Suprapubic skin (tissue), 4 donors: ENCODE measurements at regions not wholly inside any gene's neighbourhood (a gene's known extent, or its start where the extent isn't known, plus 50 kb on each side); places are given as distances from the start of the nearest gene placed in this dataset.

Experiments used
- DNase-seq, 2 donors: peaks; one replicate each; pipeline ENCODE4 v3.0.0-alpha.2; 2019; ENCODE audit warnings: low spot score in 2 of 2
- H3K27ac ChIP-seq: fragments of 200-600 bp; sonication (generic); one replicate; pipeline ENCODE4 v1.5.1; 2019
- H3K27me3 ChIP-seq: fragments of 200-600 bp; sonication (generic); one replicate; pipeline ENCODE4 v1.5.1; 2019
- H3K36me3 ChIP-seq: fragments of 200-600 bp; sonication (generic); one replicate; pipeline ENCODE4 v1.5.1; 2019
- H3K4me1 ChIP-seq: fragments of 200-600 bp; sonication (generic); one replicate; pipeline ENCODE4 v1.5.1; 2019
- H3K4me3 ChIP-seq: fragments of 200-600 bp; sonication (generic); one replicate; pipeline ENCODE4 v1.5.1; 2019; ENCODE audit warnings: mild to moderate bottlenecking
- H3K9me3 ChIP-seq: fragments of 200-600 bp; sonication (generic); one replicate; pipeline ENCODE4 v1.5.1; 2019
- EP300 ChIP-seq: sonication (generic); formaldehyde crosslinking; IDR thresholded peaks from one replicate; pipeline ENCODE4 v1.6.1; 2017; ENCODE audit warnings: antibody characterized with exemption
- POLR2A ChIP-seq, 2 donors: fragments of 450-650 bp; IDR thresholded peaks; one replicate each; pipeline ENCODE4 v1.6.1; 2017; ENCODE audit warnings: antibody characterized with exemption in 2 of 2, mild to moderate bottlenecking in 2 of 2, moderate library complexity in 2 of 2
- POLR2AphosphoS5 ChIP-seq, 3 donors: sonication (generic); formaldehyde crosslinking; IDR thresholded peaks; one replicate each; pipeline ENCODE4 v1.6.1; 2017; ENCODE audit warnings: antibody characterized with exemption in 3 of 3
- WGBS: methylation state at CpG from one replicate; pipeline ENCODE4 v1.1.5; 2018; 5-methylcytosine and 5-hydroxymethylcytosine counted together
- TF ChIP-seq, protein P1 (sequence below), 2 donors: fragments of 200-600 bp in 1 of 2; fragments of 450-650 bp in 1 of 2; sonication (generic) in 1 of 2; IDR thresholded peaks; one replicate each; pipeline ENCODE4 v1.5.1; 2016 to 2019; ENCODE audit warnings: antibody characterized with exemption in 2 of 2, mild to moderate bottlenecking in 1 of 2, moderate library complexity in 1 of 2

DNA sequence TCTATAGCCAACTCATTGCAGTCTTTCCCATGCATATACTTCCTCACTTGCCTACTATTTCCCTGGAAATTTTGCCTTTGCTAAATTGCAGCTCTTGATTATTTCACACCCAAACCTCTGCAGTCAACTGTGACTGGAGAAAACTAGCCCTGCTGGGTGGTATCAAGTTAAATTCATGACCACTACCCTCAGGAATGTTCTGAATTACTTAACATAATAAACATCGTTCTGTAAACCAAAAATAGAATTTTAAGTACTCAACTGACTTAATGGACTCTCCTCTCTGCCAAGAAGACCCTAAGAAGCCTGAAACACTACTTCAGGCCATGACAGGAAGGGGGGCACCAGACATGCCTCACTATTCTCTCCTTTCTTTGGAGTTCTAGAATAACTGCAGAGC, 1278.0 kb upstream of the GBE1 start:
- H3K36me3 ChIP-seq, result no peaks in the 10 kb centered on the region

DNA sequence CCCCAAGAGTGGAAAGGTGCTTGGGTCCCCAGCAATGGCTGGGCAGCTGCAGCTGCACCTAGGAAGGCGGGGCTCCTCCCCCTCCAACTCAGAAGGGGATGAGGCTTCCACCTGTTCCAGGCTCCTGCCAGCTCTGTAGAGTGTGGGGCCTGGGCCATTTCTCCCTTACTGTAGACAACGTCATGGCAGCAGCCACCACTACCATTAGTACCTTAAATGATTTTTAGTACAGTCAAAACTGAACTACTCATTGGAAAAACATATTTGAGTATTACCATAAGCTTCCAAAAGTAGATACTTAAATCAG, 1274.2 kb upstream of the GBE1 start:
- H3K9me3 ChIP-seq, result no peaks in the 10 kb centered on the region
- no peaks in the 10 kb centered on the region for H3K4me1 ChIP-seq
- H3K4me3 ChIP-seq, result no peak overlapping the region
- no peaks in the 10 kb centered on the region for H3K27me3 ChIP-seq
- TF ChIP-seq, protein P1, sequence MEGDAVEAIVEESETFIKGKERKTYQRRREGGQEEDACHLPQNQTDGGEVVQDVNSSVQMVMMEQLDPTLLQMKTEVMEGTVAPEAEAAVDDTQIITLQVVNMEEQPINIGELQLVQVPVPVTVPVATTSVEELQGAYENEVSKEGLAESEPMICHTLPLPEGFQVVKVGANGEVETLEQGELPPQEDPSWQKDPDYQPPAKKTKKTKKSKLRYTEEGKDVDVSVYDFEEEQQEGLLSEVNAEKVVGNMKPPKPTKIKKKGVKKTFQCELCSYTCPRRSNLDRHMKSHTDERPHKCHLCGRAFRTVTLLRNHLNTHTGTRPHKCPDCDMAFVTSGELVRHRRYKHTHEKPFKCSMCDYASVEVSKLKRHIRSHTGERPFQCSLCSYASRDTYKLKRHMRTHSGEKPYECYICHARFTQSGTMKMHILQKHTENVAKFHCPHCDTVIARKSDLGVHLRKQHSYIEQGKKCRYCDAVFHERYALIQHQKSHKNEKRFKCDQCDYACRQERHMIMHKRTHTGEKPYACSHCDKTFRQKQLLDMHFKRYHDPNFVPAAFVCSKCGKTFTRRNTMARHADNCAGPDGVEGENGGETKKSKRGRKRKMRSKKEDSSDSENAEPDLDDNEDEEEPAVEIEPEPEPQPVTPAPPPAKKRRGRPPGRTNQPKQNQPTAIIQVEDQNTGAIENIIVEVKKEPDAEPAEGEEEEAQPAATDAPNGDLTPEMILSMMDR (IDR thresholded peaks at IDR 0.05), result no peak
- TF ChIP-seq POLR2AphosphoS5 (IDR thresholded peaks at IDR 0.05) (no peak), POLR2A (IDR thresholded peaks at IDR 0.05) (no peak), EP300 (no peak)
- H3K27ac ChIP-seq, result no peak overlapping the region
- no peaks in the 10 kb centered on the region for H3K36me3 ChIP-seq
- no peak for DNase-seq
- WGBS, result 88% methylated on average over 2 of the region's 2 CpGs

More for the DNA sequence above, 1278.0 kb upstream of the GBE1 start:
- 15% methylated on average over 1 of the region's 1 CpG for WGBS
- Histone ChIP-seq H3K4me1 (no peaks in the 10 kb centered on the region), H3K27ac (no peak overlapping the region), H3K9me3 (no peaks in the 10 kb centered on the region), H3K4me3 (no peak overlapping the region), H3K27me3 (no peaks in the 10 kb centered on the region)
- TF ChIP-seq, protein P1 (IDR thresholded peaks at IDR 0.05), result no peak
- TF ChIP-seq POLR2AphosphoS5 (IDR thresholded peaks at IDR 0.05) (no peak), POLR2A (IDR thresholded peaks at IDR 0.05) (no peak), EP300 (no peak)
- no peak for DNase-seq

DNA sequence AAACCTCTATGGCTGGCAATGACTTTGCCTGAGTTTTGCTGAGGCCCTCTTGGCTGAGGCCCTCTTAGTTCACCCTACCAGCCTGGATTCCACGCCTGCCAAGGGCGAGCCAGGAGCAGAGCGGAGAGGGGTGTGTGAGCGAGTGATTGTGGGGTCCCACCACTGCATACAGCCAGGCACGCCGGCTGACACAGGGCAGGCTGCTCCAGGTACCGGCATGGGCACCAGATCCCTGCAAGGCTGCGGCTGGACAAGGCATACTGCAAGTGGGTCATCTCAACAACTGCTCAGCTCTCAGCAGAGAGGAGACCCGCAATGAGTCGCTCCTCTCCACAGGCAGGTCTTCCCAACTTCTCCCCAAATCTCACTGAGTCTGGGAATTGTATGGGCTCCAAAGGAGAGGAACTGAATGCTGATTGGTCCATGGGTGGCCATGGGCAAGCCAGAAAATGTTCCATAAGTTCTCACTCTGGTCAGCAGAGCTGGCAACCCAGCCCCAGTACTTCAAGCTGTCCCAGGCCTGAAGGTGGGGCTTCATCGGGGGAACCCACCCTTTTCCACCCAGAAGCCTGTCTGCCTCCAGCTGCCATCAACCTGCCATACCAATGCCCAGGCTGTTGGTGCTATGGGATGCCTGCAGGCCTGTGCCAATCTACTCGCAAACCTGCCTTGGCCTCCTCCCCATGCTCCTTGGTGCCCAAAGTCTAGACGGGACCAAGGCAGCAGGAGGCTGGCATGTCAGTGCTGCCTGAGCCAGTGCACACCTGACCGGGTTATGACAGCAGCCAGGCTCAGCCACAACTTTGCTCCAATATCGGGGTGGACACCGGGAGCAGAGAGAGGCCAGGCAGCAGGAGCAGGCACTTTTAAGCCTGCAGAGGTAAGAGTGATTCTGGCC, 1273.6 kb upstream of the GBE1 start:
- no peaks in the 10 kb centered on the region for H3K4me1 ChIP-seq
- H3K27me3 ChIP-seq, result no peaks in the 10 kb centered on the region
- WGBS, result 90% methylated on average over 10 of the region's 16 CpGs
- H3K4me3 ChIP-seq, result no peak overlapping the region
- no peaks in the 10 kb centered on the region for H3K9me3 ChIP-seq
- no peaks in the 10 kb centered on the region for H3K36me3 ChIP-seq
- H3K27ac ChIP-seq, result no peak overlapping the region
- DNase-seq, result no peak
- TF ChIP-seq POLR2AphosphoS5 (IDR thresholded peaks at IDR 0.05) (no peak), EP300 (no peak), POLR2A (IDR thresholded peaks at IDR 0.05) (no peak)
- TF ChIP-seq, protein P1 (IDR thresholded peaks at IDR 0.05), result no peak

DNA sequence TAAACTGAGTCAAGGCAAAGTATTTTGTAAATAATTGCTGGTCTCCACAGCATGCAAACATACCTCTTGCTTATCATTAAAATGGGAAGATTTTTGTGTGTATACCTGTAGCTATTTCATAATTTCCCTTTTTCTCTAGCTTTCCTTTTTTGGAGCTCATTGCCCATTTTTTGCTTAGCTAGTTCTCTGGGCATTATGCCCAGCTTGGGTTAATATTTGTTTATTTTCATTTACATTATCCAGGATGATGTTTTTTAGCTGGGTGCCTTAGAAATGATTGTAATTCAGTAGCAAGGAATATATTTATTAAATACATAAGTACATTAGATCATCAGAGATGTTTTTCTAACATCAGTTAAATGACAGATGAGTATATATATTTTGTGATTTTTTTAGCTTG, 1271.7 kb upstream of the GBE1 start:
- Histone ChIP-seq H3K27me3 (no peaks in the 10 kb centered on the region), H3K9me3 (no peaks in the 10 kb centered on the region), H3K36me3 (no peaks in the 10 kb centered on the region), H3K27ac (no peak overlapping the region), H3K4me1 (no peaks in the 10 kb centered on the region), H3K4me3 (no peak overlapping the region)
- no peak for DNase-seq
- no peak for TF ChIP-seq EP300
- no peak for TF ChIP-seq POLR2A (IDR thresholded peaks at IDR 0.05)
- TF ChIP-seq POLR2AphosphoS5 (IDR thresholded peaks at IDR 0.05), result no peak
- TF ChIP-seq, protein P1 (IDR thresholded peaks at IDR 0.05), result no peak

DNA sequence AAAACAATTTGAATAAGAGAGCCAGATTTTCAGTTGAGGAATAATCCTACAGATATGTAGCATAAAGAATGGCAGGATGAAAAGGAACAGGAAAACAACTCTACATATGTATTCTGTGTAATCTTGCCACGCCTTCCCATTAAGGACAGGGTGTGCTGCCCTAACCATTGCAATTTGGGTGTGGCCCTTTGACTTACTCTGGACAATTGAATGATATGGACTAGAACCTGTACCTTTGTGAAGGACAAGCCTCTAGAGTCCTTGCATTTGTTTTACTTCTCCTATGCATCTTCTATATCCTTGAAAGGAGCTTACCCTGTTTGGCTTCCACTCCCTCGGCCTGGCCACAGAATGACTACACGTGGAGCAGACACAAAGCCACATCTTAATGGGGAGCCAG, 1261.6 kb upstream of the GBE1 start:
- TF ChIP-seq EP300, result no peak
- DNase-seq, result no peak
- H3K4me3 ChIP-seq, result no peak overlapping the region
- no peaks in the 10 kb centered on the region for H3K9me3 ChIP-seq
- 92% methylated on average over 3 of the region's 3 CpGs for WGBS
- H3K36me3 ChIP-seq, result no peaks in the 10 kb centered on the region
- H3K4me1 ChIP-seq, result no peaks in the 10 kb centered on the region
- H3K27ac ChIP-seq, result no peak overlapping the region
- no peaks in the 10 kb centered on the region for H3K27me3 ChIP-seq
